CD14-positive monocyte (primary cell): ENCODE measurements at regions not wholly inside any gene's neighbourhood (a gene's known extent, or its start where the extent isn't known, plus 50 kb on each side); places are given as distances from the start of the nearest gene placed in this dataset.

Experiments used
- DNase-seq, 3 donors: peaks; one replicate each; pipeline ENCODE4 v3.0.0-alpha.2; 2011 to 2022
- H2AFZ ChIP-seq: 2 replicates; pipeline ENCODE4 v1.6.0; 2012; ENCODE audit warnings: mild to moderate bottlenecking, low read depth, low read length, inconsistent platforms; ENCODE audit not compliant: insufficient read depth, poor library complexity, severe bottlenecking
- H3K27ac ChIP-seq, 2 donors: 1 replicate in 1 of 2; 2 replicates in 1 of 2; pipeline ENCODE4 v1.5.1; 2012 to 2013; ENCODE audit warnings: low read length in 2 of 2, control low read depth in 1 of 2, inconsistent platforms in 1 of 2, low read depth in 1 of 2, mild to moderate bottlenecking in 1 of 2
- H3K27me3 ChIP-seq, 2 donors: one replicate each; pipeline versions ENCODE4 v1.6.0 to v1.6.1; 2011 to 2013; ENCODE audit warnings: low read length in 2 of 2; ENCODE audit not compliant: control insufficient read depth in 2 of 2, insufficient read depth in 2 of 2
- H3K36me3 ChIP-seq, 2 donors: replicated peaks in 1 of 2; 1 replicate in 1 of 2; 2 replicates in 1 of 2; pipeline versions ENCODE4 v1.5.1 to v1.6.1; 2012 to 2013; ENCODE audit warnings: low read length in 2 of 2, control low read depth in 1 of 2, inconsistent platforms in 1 of 2, mild to moderate bottlenecking in 1 of 2; ENCODE audit not compliant: insufficient read depth in 2 of 2, control insufficient read depth in 1 of 2
- H3K4me1 ChIP-seq, 2 donors: 1 replicate in 1 of 2; 2 replicates in 1 of 2; pipeline versions ENCODE4 v1.5.1 to v1.6.1; 2012 to 2013; ENCODE audit warnings: low read length in 2 of 2, control low read depth in 1 of 2, inconsistent platforms in 1 of 2, mild to moderate bottlenecking in 1 of 2, moderate library complexity in 1 of 2; ENCODE audit not compliant: insufficient read depth in 2 of 2, control insufficient read depth in 1 of 2
- H3K4me2 ChIP-seq: replicated peaks from 2 replicates; pipeline ENCODE3; 2012; ENCODE audit warnings: low read length, moderate library complexity, mild to moderate bottlenecking; ENCODE audit not compliant: poor library complexity, severe bottlenecking; ENCODE audit errors: extremely low read depth
- H3K4me3 ChIP-seq, 3 experiments: fragments of 200-600 bp in 1 of 3; sonication (generic) in 1 of 3; replicated peaks in 1 of 3; 1 replicate in 2 of 3; 2 replicates in 1 of 3; pipeline ENCODE4 v1.5.1; 2011 to 2013; ENCODE audit warnings: low read length in 3 of 3, mild to moderate bottlenecking in 3 of 3, control low read depth in 2 of 3, low read depth in 2 of 3, inconsistent platforms in 1 of 3, moderate library complexity in 1 of 3
- H3K79me2 ChIP-seq: 2 replicates; pipeline ENCODE4 v1.6.0; 2012; ENCODE audit warnings: mild to moderate bottlenecking, control low read depth, inconsistent platforms, low read length, moderate library complexity; ENCODE audit not compliant: insufficient read depth
- H3K9ac ChIP-seq: 2 replicates; pipeline ENCODE4 v1.6.0; 2017; ENCODE audit warnings: low read length, mild to moderate bottlenecking; ENCODE audit not compliant: insufficient read depth, poor library complexity, severe bottlenecking
- H3K9me3 ChIP-seq, 2 donors: replicated peaks in 1 of 2; 1 replicate in 1 of 2; 2 replicates in 1 of 2; pipeline versions ENCODE4 v1.5.1 to v1.6.1; 2012 to 2013; ENCODE audit warnings: low read length in 2 of 2, control low read depth in 1 of 2; ENCODE audit not compliant: control insufficient read depth in 1 of 2, insufficient read depth in 1 of 2
- H4K20me1 ChIP-seq: 2 replicates; pipeline ENCODE4 v1.6.0; 2012; ENCODE audit warnings: mild to moderate bottlenecking, low read length, control low read depth, moderate library complexity; ENCODE audit not compliant: insufficient read depth
- H3K27ac Mint-ChIP-seq, 7 donors: one replicate each; pipeline ENCODE4 v1.8.0; 2020; ENCODE audit warnings: mild to moderate bottlenecking in 7 of 7, mixed read lengths in 7 of 7, moderate library complexity in 6 of 7, inconsistent platforms in 2 of 7
- H3K27me3 Mint-ChIP-seq, 3 donors: one replicate each; pipeline ENCODE4 v1.8.0; 2021 to 2022; ENCODE audit warnings: low read depth in 3 of 3, mild to moderate bottlenecking in 3 of 3, mixed read lengths in 3 of 3, moderate library complexity in 3 of 3, inconsistent platforms in 1 of 3
- H3K36me3 Mint-ChIP-seq, 2 donors: one replicate each; pipeline ENCODE4 v1.8.0; 2020; ENCODE audit warnings: mixed read lengths in 2 of 2, inconsistent platforms in 1 of 2, mild to moderate bottlenecking in 1 of 2
- H3K4me1 Mint-ChIP-seq: one replicate; pipeline ENCODE4 v1.8.0; 2020; ENCODE audit warnings: mild to moderate bottlenecking, mixed read lengths
- H3K4me3 Mint-ChIP-seq, 2 donors: one replicate each; pipeline ENCODE4 v1.8.0; 2020; ENCODE audit warnings: mild to moderate bottlenecking in 2 of 2, mixed read lengths in 2 of 2, moderate library complexity in 1 of 2
- H3K9me3 Mint-ChIP-seq, 7 donors: one replicate each; pipeline ENCODE4 v1.8.0; 2020 to 2022; ENCODE audit warnings: mixed read lengths in 7 of 7, mild to moderate bottlenecking in 6 of 7, moderate library complexity in 6 of 7, inconsistent platforms in 2 of 7
- WGBS: methylation state at CpG from one replicate; pipeline ENCODE4 v1.1.5; 2013; ENCODE audit warnings: missing lambda C conversion rate; ENCODE audit not compliant: insufficient coverage; 5-methylcytosine and 5-hydroxymethylcytosine counted together
- intact Hi-C, 2 donors: fragments of 100-400 bp; cut with micrococcal nuclease; formaldehyde crosslinking; loops; one replicate each; pipeline versions ENCODE4 v1.15.0 to v1.15.1; 2023
- TF ChIP-seq, protein P1 (sequence below): fragments of 200-600 bp; IDR thresholded peaks from one replicate; pipeline ENCODE4 v1.8.0; 2022; ENCODE audit warnings: antibody characterized with exemption, mild to moderate bottlenecking

DNA sequence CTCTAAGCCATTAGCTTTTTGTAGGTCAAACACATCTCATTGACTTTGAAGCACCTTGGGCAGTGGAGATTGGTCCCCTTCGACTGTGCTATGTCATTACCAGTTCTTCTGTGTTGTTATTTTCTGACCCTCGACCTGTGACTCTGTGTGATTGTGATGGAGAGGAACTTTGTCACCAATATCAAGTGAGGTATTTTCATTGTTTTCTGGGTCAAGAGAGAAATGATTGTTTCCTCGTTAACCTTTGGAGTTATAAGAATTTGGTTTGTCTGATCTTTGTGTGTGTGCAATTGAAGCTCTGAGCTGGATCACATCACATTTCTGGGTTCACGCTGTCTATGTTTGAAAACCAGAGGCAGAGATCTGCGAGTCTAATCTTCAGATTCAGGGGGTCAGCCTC lies 432.2 kb upstream of the KLF6 start:
- H3K36me3 Mint-ChIP-seq, result no peaks in the 10 kb centered on the region
- Histone ChIP-seq H3K27me3 (no peaks in the 10 kb centered on the region), H3K4me3 (no peak overlapping the region), H3K9ac (no peak overlapping the region), H3K4me2 (no peak overlapping the region), H4K20me1 (no peaks in the 10 kb centered on the region), H3K79me2 (no peaks in the 10 kb centered on the region), H3K4me1 (no peaks in the 10 kb centered on the region), H3K27ac (no peak overlapping the region), H3K36me3 (no peaks in the 10 kb centered on the region), H2AFZ (no peak overlapping the region), H3K9me3 (no peaks in the 10 kb centered on the region)
- intact Hi-C loops, result no loop called here
- H3K9me3 Mint-ChIP-seq, result peaks cover 0 to 2% (median 0%) of the 10 kb centered on the region in 7 donors
- DNase-seq, result no peak
- peaks cover 0 to 3% (median 0%) of the 10 kb centered on the region in 3 donors for H3K27me3 Mint-ChIP-seq
- TF ChIP-seq, protein P1, sequence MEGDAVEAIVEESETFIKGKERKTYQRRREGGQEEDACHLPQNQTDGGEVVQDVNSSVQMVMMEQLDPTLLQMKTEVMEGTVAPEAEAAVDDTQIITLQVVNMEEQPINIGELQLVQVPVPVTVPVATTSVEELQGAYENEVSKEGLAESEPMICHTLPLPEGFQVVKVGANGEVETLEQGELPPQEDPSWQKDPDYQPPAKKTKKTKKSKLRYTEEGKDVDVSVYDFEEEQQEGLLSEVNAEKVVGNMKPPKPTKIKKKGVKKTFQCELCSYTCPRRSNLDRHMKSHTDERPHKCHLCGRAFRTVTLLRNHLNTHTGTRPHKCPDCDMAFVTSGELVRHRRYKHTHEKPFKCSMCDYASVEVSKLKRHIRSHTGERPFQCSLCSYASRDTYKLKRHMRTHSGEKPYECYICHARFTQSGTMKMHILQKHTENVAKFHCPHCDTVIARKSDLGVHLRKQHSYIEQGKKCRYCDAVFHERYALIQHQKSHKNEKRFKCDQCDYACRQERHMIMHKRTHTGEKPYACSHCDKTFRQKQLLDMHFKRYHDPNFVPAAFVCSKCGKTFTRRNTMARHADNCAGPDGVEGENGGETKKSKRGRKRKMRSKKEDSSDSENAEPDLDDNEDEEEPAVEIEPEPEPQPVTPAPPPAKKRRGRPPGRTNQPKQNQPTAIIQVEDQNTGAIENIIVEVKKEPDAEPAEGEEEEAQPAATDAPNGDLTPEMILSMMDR, result no peak
- 94% methylated on average over 5 of the region's 5 CpGs for WGBS
- no peak overlapping the region for H3K27ac Mint-ChIP-seq
- no peak overlapping the region for H3K4me3 Mint-ChIP-seq
- H3K4me1 Mint-ChIP-seq, result no peaks in the 10 kb centered on the region

DNA sequence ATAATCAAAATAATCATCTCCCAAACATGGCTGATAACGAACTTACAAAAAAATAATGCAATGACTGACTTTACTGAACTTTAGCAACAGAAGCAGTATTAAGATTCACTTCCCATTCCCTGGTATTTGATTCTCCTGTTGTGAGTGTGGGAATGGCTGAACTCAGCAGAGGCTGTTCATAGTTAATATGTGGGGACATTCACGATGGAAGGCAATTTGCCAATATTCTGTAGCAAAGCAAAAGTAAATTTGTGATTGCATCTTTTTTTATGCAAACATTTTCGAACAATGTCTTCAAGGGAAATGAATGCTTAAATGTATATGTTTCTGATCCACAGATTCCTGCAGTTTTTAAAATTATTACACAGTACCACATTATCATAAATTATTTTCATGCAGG lies 431.7 kb upstream of the KLF6 start:
- Histone ChIP-seq H4K20me1 (no peaks in the 10 kb centered on the region), H3K4me2 (no peak overlapping the region), H2AFZ (no peak overlapping the region), H3K4me3 (no peak overlapping the region), H3K9ac (no peak overlapping the region), H3K79me2 (no peaks in the 10 kb centered on the region), H3K36me3 (no peaks in the 10 kb centered on the region), H3K27me3 (no peaks in the 10 kb centered on the region), H3K9me3 (no peaks in the 10 kb centered on the region), H3K27ac (no peak overlapping the region), H3K4me1 (no peaks in the 10 kb centered on the region)
- no peak overlapping the region for H3K4me3 Mint-ChIP-seq
- H3K4me1 Mint-ChIP-seq, result no peaks in the 10 kb centered on the region
- peaks cover 0 to 2% (median 0%) of the 10 kb centered on the region in 7 donors for H3K9me3 Mint-ChIP-seq
- no CpG with 5 or more reads among the region's 3 CpGs for WGBS
- H3K27ac Mint-ChIP-seq, result no peak overlapping the region
- intact Hi-C loops, result no loop called here
- no peak for DNase-seq
- no peaks in the 10 kb centered on the region for H3K36me3 Mint-ChIP-seq
- H3K27me3 Mint-ChIP-seq, result peaks cover 0 to 3% (median 0%) of the 10 kb centered on the region in 3 donors
- TF ChIP-seq, protein P1, result no peak
